GM18505 (cell line): ENCODE measurements at regions not wholly inside any gene's neighbourhood (a gene's known extent, or its start where the extent isn't known, plus 50 kb on each side); places are given as distances from the start of the nearest gene placed in this dataset.
A peak's percentile ranks its signal among the peaks of the same experiment; 100 is the strongest.

ENCODE experiments used
- ATAC-seq: cut with Tn5 transposase; IDR thresholded peaks from one replicate; pipeline ENCODE4 v1.9.1; 2021; ENCODE audit not compliant: unreplicated experiment
- POLR2A ChIP-seq: IDR thresholded peaks from 4 replicates; pipeline ENCODE4 v1.6.1; 2011; ENCODE audit warnings: borderline replicate concordance; ENCODE audit not compliant: insufficient read depth, insufficient read length; ENCODE audit errors: extremely low read depth

DNA sequence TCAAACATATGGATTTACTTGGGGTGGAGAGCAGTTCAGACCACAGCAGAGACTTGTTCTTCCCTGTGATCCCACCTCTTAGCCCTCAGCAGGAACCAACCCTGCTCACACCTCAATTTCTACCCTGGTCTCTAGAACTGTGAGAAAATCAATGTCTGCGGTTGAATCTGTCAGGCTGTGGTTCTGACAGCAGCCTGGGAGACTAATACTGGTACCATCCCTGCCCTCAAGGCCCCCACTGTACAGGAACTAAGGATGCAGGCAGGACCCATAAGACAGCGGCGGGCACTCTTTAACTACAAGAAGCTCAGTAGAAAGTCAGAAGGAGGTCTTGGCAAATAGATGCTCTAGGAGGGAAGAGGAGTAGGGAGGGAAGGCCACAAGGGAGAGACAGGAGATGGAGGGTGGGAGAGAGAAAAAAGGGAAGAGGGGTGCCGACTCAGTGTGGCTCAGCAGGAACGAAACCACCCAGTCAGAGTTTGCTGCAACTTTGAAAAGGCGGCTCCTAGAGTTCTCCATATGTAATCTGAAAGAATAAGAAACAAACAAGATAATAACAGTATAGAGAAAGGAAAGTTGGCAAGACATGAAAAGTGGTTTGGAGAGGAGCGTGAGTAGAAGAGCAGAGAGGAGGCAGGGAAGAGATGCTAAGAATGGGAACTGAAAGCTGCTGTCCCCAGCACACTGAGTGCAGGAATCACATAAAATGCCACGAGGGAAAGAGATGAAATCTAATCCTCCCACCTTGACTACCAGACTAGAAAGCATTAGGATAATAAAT lies 323.9 kb upstream of the ID2 start:
- no peak for TF ChIP-seq POLR2A
- ATAC-seq = no peak

DNA sequence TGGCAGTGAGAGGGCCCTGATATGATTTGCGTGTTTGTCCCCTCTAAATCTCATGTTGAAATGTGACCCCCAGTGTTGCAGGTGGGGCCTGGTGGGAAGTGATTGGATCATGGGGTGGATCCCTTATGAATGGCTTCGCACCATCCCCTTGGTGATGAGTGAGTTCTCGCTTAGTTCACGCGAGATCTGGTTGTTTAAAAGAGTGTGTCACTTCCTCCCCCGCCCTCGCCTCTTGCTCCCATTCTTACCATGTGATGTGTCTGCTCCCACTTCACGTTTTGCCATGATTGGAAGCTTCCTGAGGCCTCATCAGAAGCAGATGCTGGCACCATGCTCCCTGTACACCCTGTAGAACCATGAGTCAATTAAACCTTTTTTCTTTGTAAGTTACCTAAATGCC lies 319.9 kb upstream of the ID2 start:
- no peak for TF ChIP-seq POLR2A
- ATAC-seq = no peak

- TF ChIP-seq POLR2A = no peak
- no peak for ATAC-seq
Observed at GRCh38 chr2:8363161-8363560, 318.7 kb upstream of the ID2 start.

DNA sequence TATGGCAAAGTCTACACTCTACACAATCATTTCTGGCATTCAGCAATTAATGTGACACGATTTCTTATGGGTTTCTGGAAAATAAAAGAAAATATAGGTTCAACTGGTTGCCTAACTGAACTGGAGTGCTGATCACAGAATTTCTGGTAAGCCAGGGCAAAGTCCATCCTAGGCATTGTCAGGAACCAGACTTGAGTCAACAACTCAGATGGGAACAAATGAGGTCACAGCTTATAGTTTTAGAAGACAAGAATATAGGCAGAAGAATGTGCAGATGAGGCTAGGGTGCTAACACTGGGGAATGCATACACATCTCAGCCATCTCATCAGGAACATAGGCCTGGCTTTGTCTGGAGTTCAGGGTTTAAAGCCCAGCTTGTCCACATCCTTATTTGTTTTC lies 317.2 kb upstream of the ID2 start:
- TF ChIP-seq POLR2A = no peak
- no peak for ATAC-seq

DNA sequence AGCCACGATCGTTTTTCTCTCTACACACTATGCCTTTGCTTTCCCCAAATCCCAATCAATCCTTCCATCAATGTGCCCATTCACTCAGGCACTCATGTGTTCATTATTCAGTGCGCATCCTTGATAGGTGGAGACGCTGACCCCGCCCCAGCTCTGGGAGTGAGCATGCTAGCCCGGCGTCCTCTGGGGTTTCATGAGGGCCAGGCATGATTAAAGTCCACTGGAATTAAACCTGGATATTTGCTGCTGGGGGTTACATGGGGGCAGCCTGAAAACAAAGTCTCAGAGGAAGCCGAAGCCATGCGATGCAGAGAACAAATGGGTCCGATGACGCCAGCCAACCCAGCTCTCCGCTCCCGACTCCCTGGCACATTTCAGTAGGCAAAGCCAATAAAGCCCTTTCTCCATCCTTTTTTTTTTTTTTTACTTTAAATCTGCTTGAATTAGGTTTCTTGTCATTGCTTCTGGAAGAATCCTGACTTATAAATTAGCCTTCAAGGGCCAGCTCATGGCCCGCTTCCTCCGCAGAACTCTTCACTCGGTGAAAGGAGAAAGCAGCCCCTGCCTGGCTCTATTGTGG lies 316.4 kb upstream of the ID2 start:
- ATAC-seq = no peak
- TF ChIP-seq POLR2A = no peak

DNA sequence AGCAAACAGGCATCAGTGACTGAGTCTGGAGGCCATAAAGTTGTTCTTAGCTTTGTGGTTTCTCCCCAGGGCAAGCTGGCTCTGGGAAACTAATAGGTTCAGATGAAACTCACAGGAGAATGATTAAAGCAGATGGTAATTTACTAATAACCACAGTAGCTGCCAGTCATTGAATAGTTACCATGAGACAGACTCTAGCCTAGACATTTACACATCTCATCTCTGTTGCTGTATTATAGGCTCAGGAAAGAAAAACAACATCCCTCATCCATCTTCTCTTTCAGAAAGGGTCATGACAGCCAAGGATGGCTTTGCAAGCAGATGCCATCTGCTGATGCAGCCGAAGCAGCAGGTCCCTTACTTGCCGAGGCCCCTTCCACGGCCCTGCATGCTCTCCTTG lies 314.0 kb upstream of the ID2 start:
- no peak for TF ChIP-seq POLR2A
- no peak for ATAC-seq

- TF ChIP-seq POLR2A = no peak
- ATAC-seq = no peak
Observed at GRCh38 chr2:8368463-8368862, 313.4 kb upstream of the ID2 start.

GRCh38 chr2:8369522-8369921 lies 312.3 kb upstream of the ID2 start:
- no peak for TF ChIP-seq POLR2A
- ATAC-seq = no peak

DNA sequence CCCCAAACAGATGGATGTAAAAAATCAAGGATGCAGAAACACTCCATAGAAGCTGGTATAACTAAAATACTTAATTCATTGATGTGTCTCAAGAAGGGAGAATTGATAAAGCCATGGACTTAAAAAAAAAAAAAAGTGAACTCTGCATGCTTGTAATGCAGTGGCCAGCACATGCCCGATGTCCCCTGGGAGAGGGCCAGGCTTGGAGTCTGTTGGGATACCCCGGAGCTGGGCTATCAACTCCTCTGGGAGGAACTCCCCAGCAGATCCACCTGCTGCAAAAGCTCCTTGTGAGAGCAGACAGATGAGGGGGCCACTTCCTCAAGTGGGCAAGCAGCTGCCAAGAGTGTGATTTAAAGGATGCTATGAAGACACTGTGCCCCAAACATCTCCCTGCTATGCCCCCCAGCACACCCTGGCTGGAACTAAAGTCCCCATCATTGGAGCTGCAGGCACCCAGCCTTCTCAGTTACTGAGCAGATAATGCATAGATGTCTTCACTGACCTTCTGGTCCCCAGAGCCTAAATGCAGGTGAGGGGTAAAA lies 311.5 kb upstream of the ID2 start:
- TF ChIP-seq POLR2A = no peak
- no peak for ATAC-seq

GRCh38 chr2:8371653-8372052 lies 310.2 kb upstream of the ID2 start:
- ATAC-seq = no peak
- TF ChIP-seq POLR2A = no peak

DNA sequence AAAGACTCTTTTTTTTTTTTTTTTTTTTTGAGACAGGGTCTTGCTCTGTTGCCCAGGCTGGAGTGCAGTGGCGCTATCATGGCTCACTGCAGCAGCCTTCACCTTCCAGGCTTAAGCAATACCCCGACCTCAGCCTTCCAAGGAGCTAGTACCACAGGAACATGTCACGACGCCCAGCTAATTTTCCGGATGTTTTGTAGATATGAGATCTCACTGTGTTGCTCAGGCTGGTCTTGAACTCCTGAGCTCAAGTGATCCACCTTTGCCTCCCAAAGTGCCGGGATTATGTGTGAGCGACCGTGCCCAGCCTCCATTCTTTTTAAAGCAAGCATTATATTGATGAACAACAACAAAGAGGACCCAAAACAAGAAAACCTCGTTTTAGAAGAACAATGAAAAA lies 307.1 kb upstream of the ID2 start:
- ATAC-seq = no peak
- TF ChIP-seq POLR2A = no peak

DNA sequence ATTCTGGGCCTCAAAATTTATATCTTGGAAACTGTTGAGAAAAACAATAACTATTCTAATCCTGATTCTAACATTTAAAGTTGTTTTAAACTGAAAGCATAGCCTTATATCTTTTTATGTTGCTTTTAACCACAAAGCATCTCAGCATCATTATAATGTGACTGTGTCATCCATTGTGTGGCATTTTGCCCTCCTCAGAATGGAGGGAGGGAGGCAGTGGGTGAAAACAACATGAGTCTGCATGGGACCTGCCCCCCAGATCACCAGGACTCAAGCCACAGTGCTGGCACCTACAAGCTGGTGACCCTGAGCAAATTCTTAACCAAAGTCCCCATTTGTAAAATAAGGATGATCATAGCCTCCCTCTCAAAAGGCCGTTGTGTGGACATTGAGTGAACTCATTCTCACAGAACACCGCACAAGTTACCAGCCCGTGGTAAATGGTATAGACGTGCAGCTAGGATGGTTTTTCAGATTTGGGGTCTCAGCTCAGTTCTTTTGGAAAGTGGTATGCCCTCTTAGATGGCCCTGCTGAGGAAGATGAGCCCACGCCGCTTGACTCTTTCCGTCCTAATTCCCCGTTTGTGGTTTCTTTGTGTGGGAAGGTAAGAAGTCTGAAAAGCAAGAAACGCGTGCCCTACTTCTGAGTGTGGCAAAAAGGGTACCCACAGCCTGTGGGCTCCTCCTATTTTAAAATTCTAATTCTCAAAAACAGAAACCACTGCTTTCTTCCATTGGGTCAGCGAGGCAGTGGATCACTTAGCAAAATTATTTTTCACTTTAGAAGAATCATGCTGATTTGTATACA lies 305.0 kb upstream of the ID2 start:
- ATAC-seq = no peak
- no peak for TF ChIP-seq POLR2A

DNA sequence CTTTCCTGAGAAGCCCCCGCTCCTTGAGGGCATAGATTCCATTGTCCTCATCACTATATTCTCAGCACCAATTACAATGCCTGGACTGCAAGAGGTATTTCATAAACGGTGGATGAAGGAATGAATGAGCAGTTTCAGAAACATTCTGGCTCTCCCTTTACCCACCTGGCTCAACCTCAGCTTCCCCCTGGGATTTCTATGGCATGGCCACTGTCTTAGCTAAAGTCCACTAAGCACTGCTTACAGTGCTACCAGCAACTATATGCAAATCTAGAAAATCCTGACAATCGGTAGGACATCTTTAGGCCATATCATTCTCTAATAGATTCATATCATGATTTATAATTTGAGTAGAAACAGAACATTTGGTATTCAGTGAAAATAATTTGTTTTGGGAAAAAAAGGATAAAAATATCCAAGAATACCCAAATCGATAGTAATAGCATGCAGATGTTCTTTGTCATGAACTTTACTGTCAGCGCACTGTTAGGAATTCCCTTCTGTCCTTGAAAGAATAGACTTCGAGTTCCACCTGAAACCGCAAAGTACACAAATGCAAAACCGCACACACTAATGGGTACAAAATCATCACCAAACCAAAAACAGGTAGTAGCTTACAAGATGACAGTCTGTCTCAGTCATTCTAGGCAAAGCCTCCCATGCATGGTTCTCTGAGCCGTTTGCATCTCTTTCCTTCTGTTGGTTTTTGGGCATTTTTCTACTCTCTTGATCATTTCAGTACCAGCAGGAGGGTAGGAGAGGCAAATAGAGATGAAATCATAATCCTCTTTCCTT lies 303.6 kb upstream of the ID2 start:
- TF ChIP-seq POLR2A = no peak
- ATAC-seq = peak; percentile 83
